SK-N-SH (cell line): ENCODE measurements at regions not wholly inside any gene's neighbourhood (a gene's known extent, or its start where the extent isn't known, plus 50 kb on each side); places are given as distances from the start of the nearest gene placed in this dataset.

ENCODE experiments used
- ELF1 ChIP-seq: IDR thresholded peaks from 2 replicates; pipeline ENCODE4 v1.4.0; 2012
- EP300 ChIP-seq, 2 experiments: IDR thresholded peaks; 2 replicates each; pipeline versions ENCODE4 v1.4.0 to v1.6.1; 2012; ENCODE audit warnings: borderline replicate concordance in 1 of 2, low read depth in 1 of 2, low read length in 1 of 2
- FOXJ3 ChIP-seq: sonication (generic); formaldehyde crosslinking; IDR thresholded peaks from 2 replicates; pipeline ENCODE4 v1.5.1; 2020; ENCODE audit warnings: mild to moderate bottlenecking, missing genetic modification reagents
- FOXM1 ChIP-seq: IDR thresholded peaks from 2 replicates; pipeline ENCODE4 v1.4.0; 2012; ENCODE audit warnings: low read depth, mild to moderate bottlenecking
- GABPA ChIP-seq: IDR thresholded peaks from 2 replicates; pipeline ENCODE4 v1.4.0; 2012; ENCODE audit warnings: low read depth, mild to moderate bottlenecking
- MAX ChIP-seq: IDR thresholded peaks from 2 replicates; pipeline ENCODE4 v1.4.0; 2012; ENCODE audit warnings: low read depth
- POLR2AphosphoS5 ChIP-seq: IDR thresholded peaks from 2 replicates; pipeline ENCODE4 v1.6.1; 2012; ENCODE audit warnings: low read depth, low read length
- REST ChIP-seq: IDR thresholded peaks from 2 replicates; pipeline ENCODE4 v1.6.1; 2012; ENCODE audit warnings: mild to moderate bottlenecking, low read depth, low read length, moderate library complexity
- TAF1 ChIP-seq: IDR thresholded peaks from 2 replicates; pipeline ENCODE4 v1.6.1; 2012; ENCODE audit warnings: low read depth, mild to moderate bottlenecking, low read length, moderate library complexity, borderline replicate concordance
- YY1 ChIP-seq: IDR thresholded peaks from 2 replicates; pipeline ENCODE4 v1.4.0; 2012; ENCODE audit warnings: low read depth, mild to moderate bottlenecking
- TF ChIP-seq, protein P1 (sequence below): fragments of 200-600 bp; sonication (generic); IDR thresholded peaks from 2 replicates; pipeline ENCODE4 v1.6.1; 2017; ENCODE audit warnings: antibody characterized with exemption, mild to moderate bottlenecking, moderate library complexity
- TF ChIP-seq, protein P2 (sequence below): IDR thresholded peaks from 2 replicates; pipeline ENCODE4 v1.4.0; 2012; ENCODE audit warnings: low read depth, borderline replicate concordance

- TF ChIP-seq, protein P1, sequence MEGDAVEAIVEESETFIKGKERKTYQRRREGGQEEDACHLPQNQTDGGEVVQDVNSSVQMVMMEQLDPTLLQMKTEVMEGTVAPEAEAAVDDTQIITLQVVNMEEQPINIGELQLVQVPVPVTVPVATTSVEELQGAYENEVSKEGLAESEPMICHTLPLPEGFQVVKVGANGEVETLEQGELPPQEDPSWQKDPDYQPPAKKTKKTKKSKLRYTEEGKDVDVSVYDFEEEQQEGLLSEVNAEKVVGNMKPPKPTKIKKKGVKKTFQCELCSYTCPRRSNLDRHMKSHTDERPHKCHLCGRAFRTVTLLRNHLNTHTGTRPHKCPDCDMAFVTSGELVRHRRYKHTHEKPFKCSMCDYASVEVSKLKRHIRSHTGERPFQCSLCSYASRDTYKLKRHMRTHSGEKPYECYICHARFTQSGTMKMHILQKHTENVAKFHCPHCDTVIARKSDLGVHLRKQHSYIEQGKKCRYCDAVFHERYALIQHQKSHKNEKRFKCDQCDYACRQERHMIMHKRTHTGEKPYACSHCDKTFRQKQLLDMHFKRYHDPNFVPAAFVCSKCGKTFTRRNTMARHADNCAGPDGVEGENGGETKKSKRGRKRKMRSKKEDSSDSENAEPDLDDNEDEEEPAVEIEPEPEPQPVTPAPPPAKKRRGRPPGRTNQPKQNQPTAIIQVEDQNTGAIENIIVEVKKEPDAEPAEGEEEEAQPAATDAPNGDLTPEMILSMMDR, result no peak
- TF ChIP-seq ELF1, result no peak
- TF ChIP-seq REST, result no peak
- TF ChIP-seq TAF1, result no peak
- no peak for TF ChIP-seq MAX
- no peak for TF ChIP-seq POLR2AphosphoS5
- no peak for TF ChIP-seq EP300 (IDR thresholded peaks at IDR 0.05; ENCODE audit: borderline replicate concordance in 1 of 2, low read depth in 1 of 2, low read length in 1 of 2)
- TF ChIP-seq YY1, result no peak
- TF ChIP-seq, protein P2, sequence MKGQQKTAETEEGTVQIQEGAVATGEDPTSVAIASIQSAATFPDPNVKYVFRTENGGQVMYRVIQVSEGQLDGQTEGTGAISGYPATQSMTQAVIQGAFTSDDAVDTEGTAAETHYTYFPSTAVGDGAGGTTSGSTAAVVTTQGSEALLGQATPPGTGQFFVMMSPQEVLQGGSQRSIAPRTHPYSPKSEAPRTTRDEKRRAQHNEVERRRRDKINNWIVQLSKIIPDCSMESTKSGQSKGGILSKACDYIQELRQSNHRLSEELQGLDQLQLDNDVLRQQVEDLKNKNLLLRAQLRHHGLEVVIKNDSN, result no peak
- no peak for TF ChIP-seq GABPA
- no peak for TF ChIP-seq FOXM1
- TF ChIP-seq FOXJ3 (CRISPR knock-in tag), result no peak
Measured at GRCh38 chr13:89988206-89988605, 1359.3 kb upstream of the MIR17HG start.
